GM12878 (cell line): ENCODE measurements at regions not wholly inside any gene's neighbourhood (a gene's known extent, or its start where the extent isn't known, plus 50 kb on each side); places are given as distances from the start of the nearest gene placed in this dataset.

Experiments used
- ATAC-seq: fragments of 200-7000 bp; cut with Tn5 transposase; 3 replicates; pipeline ENCODE4 v1.9.1; 2020; ENCODE audit warnings: mild to moderate bottlenecking, moderate library complexity
- BruUV-seq: library from RNA; stranded (reverse); fragments of 400-500 nt; replicated peaks from 2 replicates; lab custom pipeline; 2021; lab: Mats Ljungman, UMichigan
- CTCF ChIA-PET: fragments of 300-600 bp; sonication (Branson Sonifier 250); formaldehyde crosslinking; extraction: SDS; loops from one replicate; lab custom pipeline; 2021; ENCODE audit warnings: inconsistent platforms; lab: Yijun Ruan, JAX
- POLR2A ChIA-PET: fragments of 350-600 bp; formaldehyde crosslinking; extraction: SDS; loops from one replicate; lab custom pipeline; 2021; ENCODE audit warnings: inconsistent platforms; lab: Charles Lee
- RAD21 ChIA-PET: fragments of 300-600 bp; sonication (Branson Sonifier 250); formaldehyde crosslinking; loops from one replicate; lab custom pipeline; 2023; ENCODE audit warnings: antibody characterized with exemption; ENCODE audit not compliant: unreplicated experiment; lab: Charles Lee
- SMC1A ChIA-PET: fragments of 300-600 bp; sonication (Branson Sonifier 250); formaldehyde crosslinking; loops from one replicate; lab custom pipeline; 2023; ENCODE audit not compliant: unreplicated experiment, uncharacterized antibody; lab: Charles Lee
- DNase-seq: peaks from one replicate; pipeline ENCODE4 v3.0.0-alpha.2; 2011; ENCODE audit warnings: low read depth, low spot score
- FAIRE-seq: peaks from 3 replicates; lab custom pipeline; 2011; peaks lifted over from hg19 to GRCh38; lab: Jason Lieb, UNC
- H2AFZ ChIP-seq: 2 replicates; pipeline ENCODE4 v1.6.0; 2011; ENCODE audit warnings: low read depth, low read length, control low read depth; ENCODE audit not compliant: control insufficient read depth
- H3K27ac ChIP-seq: 2 replicates; pipeline ENCODE4 v1.5.1; 2011; ENCODE audit warnings: control low read depth; ENCODE audit not compliant: control insufficient read depth, insufficient read depth
- H3K27me3 ChIP-seq, 2 experiments: replicated peaks in 1 of 2; 2 replicates each; pipeline versions ENCODE4 v1.6.0 to v1.6.1; 2011; ENCODE audit warnings: low read length in 1 of 2; ENCODE audit not compliant: control insufficient read depth in 2 of 2, insufficient read depth in 2 of 2
- H3K36me3 ChIP-seq, 2 experiments: 2 replicates each; pipeline ENCODE4 v1.5.1; 2011; ENCODE audit warnings: low read length in 1 of 2; ENCODE audit not compliant: control insufficient read depth in 2 of 2, insufficient read depth in 2 of 2
- H3K4me1 ChIP-seq: 2 replicates; pipeline ENCODE4 v1.6.1; 2011; ENCODE audit warnings: mild to moderate bottlenecking, low read length, moderate library complexity, mixed read lengths; ENCODE audit not compliant: control insufficient read depth, insufficient read depth
- H3K4me2 ChIP-seq: 2 replicates; pipeline ENCODE4 v1.6.0; 2011; ENCODE audit warnings: control low read depth; ENCODE audit not compliant: control insufficient read depth, insufficient read depth
- H3K4me3 ChIP-seq: fragments of 200-600 bp; sonication (generic); 2 replicates; pipeline ENCODE4 v1.5.1; 2016
- H3K79me2 ChIP-seq: 2 replicates; pipeline ENCODE4 v1.6.0; 2011; ENCODE audit warnings: low read length; ENCODE audit not compliant: control insufficient read depth, insufficient read depth
- H3K9ac ChIP-seq: 2 replicates; pipeline ENCODE4 v1.8.0; 2011; ENCODE audit warnings: low read length, control low read depth, mixed read lengths; ENCODE audit not compliant: control insufficient read depth, insufficient read depth
- H3K9me3 ChIP-seq: replicated peaks from 3 replicates; pipeline ENCODE4 v1.5.1; 2011; ENCODE audit warnings: mild to moderate bottlenecking, low read length; ENCODE audit not compliant: control insufficient read depth, insufficient read depth
- H4K20me1 ChIP-seq: 2 replicates; pipeline ENCODE4 v1.6.0; 2011; ENCODE audit not compliant: control insufficient read depth, insufficient read depth
- EED ChIP-seq: sonication (generic); IDR thresholded peaks from 2 replicates; pipeline ENCODE4 v1.6.1; 2016; ENCODE audit warnings: antibody characterized with exemption, low read depth
- JUNB ChIP-seq: IDR thresholded peaks from 2 replicates; pipeline ENCODE4 v1.6.1; 2016; ENCODE audit warnings: antibody characterized with exemption, mild to moderate bottlenecking
- KLF5 ChIP-seq: fragments of 450-650 bp; IDR thresholded peaks from 2 replicates; pipeline ENCODE4 v1.6.1; 2014; ENCODE audit warnings: mild to moderate bottlenecking; ENCODE audit not compliant: partially characterized antibody
- MTA2 ChIP-seq: fragments of 450-650 bp; IDR thresholded peaks from 2 replicates; pipeline ENCODE4 v1.6.1; 2016; ENCODE audit warnings: low read depth, mild to moderate bottlenecking, moderate library complexity
- RAD21 ChIP-seq: IDR thresholded peaks from 2 replicates; pipeline ENCODE4 v1.6.1; 2011; ENCODE audit warnings: mild to moderate bottlenecking, low read depth, low read length, moderate library complexity; ENCODE audit not compliant: insufficient read depth
- RUNX3 ChIP-seq: IDR thresholded peaks from 2 replicates; pipeline ENCODE4 v1.6.1; 2012; ENCODE audit warnings: low read length, inconsistent platforms
- SREBF1 ChIP-seq: IDR thresholded peaks from 2 replicates; pipeline ENCODE4 v1.6.1; 2012; ENCODE audit warnings: mild to moderate bottlenecking, low read length
- TARDBP ChIP-seq: IDR thresholded peaks from 2 replicates; pipeline ENCODE4 v1.6.1; 2016; ENCODE audit warnings: borderline replicate concordance
- USF2 ChIP-seq: IDR thresholded peaks from 2 replicates; pipeline ENCODE4 v1.6.1; 2011; ENCODE audit warnings: low read depth, low read length, improper control_type of control experiment, borderline replicate concordance
- in situ Hi-C: fragments of 300-500 bp; cut with MboI; formaldehyde crosslinking; loops from 9 replicates; pipeline ENCODE4 v1.14.3; 2018; ENCODE audit warnings: mixed read lengths
- intact Hi-C: fragments of 100-400 bp; cut with micrococcal nuclease; formaldehyde crosslinking; loops from one replicate; pipeline ENCODE4 v1.14.2; 2022; ENCODE audit not compliant: unreplicated experiment

GRCh38 chr4:53921856-53922255 is 142.5 kb downstream of the CHIC2 start:
- CTCF ChIA-PET: interaction anchor here (1.3 kb wide), 1 partner anchor 312 kb away, joined by 4 read pairs; no protein-coding TSS in a partner anchor
- Histone ChIP-seq H3K27ac (no peak overlapping the region), H3K36me3 (no peaks in the 10 kb centered on the region), H3K9ac (no peak overlapping the region), H2AFZ (no peak overlapping the region), H3K4me2 (no peak overlapping the region), H3K4me1 (no peaks in the 10 kb centered on the region), H3K9me3 (no peaks in the 10 kb centered on the region), H3K27me3 (0 out of 4 replicates have a peak, but pooled peaks cover 0 to 2% of the 10 kb centered on the region in 2 experiments), H3K79me2 (no peaks in the 10 kb centered on the region), H3K4me3 (no peak overlapping the region), H4K20me1 (no peaks in the 10 kb centered on the region)
- no TSS peak for BruUV-seq
- in situ Hi-C loops: loop anchor here (10.0 kb wide), 1 partner anchor 727 kb away; no protein-coding TSS in a partner anchor
- DNase-seq (no peak), ATAC-seq (no peak), FAIRE-seq (no peak)
- no peak for TF ChIP-seq RAD21
- no peak for TF ChIP-seq KLF5
- no peak for TF ChIP-seq MTA2
- TF ChIP-seq TARDBP: no peak
- no peak for TF ChIP-seq RUNX3
- no peak for TF ChIP-seq USF2
- no peak for TF ChIP-seq JUNB
- no peak for TF ChIP-seq SREBF1
- no peak for TF ChIP-seq EED
- SMC1A ChIA-PET: no interaction called here
- POLR2A ChIA-PET: no interaction called here
- intact Hi-C loops: no loop called here
- RAD21 ChIA-PET: no interaction called here
